ENCODE measurements at regions not wholly inside any gene's neighbourhood (a gene's known extent, or its start where the extent isn't known, plus 50 kb on each side); places are given as distances from the start of the nearest gene placed in this dataset.

DNA sequence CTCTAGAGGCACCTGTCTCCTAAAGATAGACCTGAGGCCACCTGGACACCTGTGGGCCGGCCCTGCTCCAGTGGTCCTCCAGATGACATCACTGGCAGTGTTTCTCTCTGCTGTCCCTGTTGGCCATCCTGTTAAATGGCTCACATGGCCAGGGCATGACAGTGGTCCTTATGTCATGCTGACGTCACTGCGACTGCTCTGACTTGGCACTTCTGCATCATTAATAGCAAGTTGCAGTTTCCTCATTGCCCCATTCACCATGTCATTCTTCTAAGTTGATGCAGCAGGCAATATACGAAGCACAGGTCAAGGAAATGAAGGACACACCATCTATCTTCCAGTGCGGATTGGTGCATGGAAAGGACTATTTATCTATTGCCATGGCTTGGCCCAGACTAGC, 1468.5 kb upstream of the TMEM132C start:
- TF ChIP-seq POLR2A (IDR thresholded peaks at IDR 0.05) (no peak), POLR2AphosphoS5 (IDR thresholded peaks at IDR 0.05) (no peak)
- TF ChIP-seq, protein P1, sequence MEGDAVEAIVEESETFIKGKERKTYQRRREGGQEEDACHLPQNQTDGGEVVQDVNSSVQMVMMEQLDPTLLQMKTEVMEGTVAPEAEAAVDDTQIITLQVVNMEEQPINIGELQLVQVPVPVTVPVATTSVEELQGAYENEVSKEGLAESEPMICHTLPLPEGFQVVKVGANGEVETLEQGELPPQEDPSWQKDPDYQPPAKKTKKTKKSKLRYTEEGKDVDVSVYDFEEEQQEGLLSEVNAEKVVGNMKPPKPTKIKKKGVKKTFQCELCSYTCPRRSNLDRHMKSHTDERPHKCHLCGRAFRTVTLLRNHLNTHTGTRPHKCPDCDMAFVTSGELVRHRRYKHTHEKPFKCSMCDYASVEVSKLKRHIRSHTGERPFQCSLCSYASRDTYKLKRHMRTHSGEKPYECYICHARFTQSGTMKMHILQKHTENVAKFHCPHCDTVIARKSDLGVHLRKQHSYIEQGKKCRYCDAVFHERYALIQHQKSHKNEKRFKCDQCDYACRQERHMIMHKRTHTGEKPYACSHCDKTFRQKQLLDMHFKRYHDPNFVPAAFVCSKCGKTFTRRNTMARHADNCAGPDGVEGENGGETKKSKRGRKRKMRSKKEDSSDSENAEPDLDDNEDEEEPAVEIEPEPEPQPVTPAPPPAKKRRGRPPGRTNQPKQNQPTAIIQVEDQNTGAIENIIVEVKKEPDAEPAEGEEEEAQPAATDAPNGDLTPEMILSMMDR (IDR thresholded peaks at IDR 0.05) = no peak

All from prostate gland (tissue), 2 donors.